HG02981 (cell line): ENCODE measurements at regions not wholly inside any gene's neighbourhood (a gene's known extent, or its start where the extent isn't known, plus 50 kb on each side); places are given as distances from the start of the nearest gene placed in this dataset.

Experiments used
- ATAC-seq: cut with Tn5 transposase; IDR thresholded peaks from one replicate; pipeline ENCODE4 v1.9.1; 2021; ENCODE audit warnings: mild to moderate bottlenecking, moderate library complexity; ENCODE audit not compliant: unreplicated experiment

DNA sequence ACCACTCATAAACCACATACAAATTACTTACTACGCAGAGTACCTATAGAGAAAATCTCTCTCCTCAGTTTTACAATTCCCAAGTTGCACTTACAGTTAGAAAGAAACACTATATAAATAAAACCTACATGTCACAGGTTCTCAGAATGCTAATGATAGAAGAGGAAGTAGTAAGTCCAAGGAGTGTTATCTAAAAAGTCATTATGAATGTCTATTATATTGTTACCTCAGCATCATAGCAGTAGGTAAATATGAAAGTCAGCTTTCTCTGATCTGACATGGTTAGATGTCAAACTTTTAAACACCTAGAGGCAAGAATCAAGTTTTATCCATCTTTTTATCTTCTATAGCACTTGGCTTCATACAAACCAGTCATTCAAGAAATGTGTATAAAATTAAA, 163.2 kb upstream of the FAM241A start:
- no peak for ATAC-seq

DNA sequence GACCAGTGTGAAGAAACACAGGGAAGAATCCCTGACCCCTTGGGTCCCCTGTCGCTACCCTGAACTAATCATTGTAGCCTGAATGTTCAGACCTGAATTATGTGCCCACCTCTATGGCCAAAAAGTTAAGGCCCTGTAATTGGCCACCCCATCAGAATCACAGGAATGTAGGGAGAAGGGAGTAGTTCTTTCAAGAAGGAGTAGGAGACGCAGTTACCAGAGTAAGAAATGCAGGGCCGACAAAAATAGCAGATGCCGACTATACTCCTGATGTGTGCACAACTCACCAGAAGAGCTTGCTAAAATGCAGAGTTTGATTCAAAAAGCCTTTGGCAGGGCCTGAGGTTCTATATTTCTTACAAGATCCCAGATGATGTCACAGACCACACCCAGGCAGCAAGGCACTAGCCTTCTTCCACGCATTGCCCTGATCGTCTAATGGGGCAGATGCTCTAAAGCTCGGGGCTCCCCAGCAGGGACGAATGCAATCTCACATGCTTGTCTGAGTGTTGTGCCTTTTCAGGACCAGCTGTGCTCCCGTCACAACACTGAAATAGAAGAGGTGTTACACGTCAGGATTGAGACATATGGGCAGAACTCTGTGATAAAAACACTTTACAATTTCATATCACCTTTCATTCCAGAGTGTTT, 161.0 kb upstream of the FAM241A start:
- no peak for ATAC-seq

DNA sequence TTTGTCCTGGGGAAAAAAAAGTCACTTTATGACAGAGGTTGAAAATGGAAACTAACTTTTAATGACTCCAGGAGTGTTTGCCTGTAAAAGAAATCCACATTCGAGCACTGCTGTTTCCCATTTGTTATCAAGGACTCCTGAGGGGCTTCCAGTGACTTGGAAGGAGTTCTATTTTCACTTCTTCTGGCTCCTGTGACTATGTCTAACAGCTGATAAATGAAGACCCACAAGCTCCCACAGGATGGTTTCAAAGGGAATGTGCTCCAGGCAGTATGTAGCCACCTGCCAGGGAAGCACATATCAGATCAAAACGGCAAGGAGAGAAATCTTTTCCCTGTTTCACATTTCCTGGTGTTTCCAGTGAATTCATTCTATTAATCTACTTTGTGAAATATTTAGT, 159.8 kb upstream of the FAM241A start:
- no peak for ATAC-seq

DNA sequence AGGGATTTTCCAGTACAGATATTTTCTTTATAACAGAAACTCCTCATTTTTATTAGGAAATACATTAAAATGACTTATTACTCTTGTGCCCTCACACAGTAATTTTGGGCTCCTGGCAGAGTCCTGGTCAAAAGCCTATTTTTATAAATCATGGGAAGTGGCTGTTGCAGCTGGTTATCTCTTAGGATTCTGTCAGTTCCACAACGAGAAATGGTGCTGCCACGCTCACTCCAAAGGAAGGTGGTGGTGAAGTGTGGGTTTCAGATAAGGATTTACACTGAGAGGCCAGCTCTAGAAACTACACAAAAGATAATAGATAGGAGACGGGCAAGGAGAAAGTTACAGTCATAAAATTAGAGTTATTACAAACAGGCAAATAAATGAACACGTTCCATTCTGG, 159.2 kb upstream of the FAM241A start:
- no peak for ATAC-seq

DNA sequence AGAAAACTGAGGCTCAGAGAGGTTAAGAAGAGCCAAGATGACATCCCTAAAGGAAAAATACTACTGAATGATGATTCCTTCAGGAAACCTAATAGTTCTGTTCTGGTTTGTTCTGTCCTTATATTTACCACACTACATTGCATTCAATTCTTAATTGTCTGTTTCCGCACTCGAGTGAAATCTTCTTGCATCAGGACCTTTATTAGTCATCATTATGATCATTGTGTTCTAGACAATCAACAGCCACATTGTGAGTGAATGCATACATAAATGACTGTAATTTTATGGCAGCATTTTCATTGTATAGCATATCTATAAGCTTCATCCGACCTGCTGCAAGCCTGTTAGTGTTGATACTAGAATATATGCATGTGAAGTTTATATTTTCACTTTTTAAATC, 156.7 kb upstream of the FAM241A start:
- no peak for ATAC-seq

DNA sequence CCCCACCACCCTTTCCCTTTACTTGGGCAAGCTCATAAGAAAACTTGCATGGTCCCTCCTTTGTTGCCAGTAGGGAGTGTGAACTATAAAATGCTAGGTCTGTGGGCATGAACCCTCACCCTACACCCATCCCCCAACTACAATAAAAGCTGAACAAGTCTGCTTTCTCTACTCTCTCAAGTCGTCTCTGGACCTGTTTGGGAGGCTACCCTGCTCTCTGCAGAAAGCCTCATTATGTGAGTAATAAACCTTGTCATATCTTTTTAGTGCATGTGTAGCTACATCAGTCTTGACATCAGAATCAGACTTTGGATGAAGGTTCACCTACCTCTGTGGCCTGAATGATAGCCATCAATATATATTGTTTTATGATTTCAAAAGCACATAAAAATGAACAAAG, 155.4 kb upstream of the FAM241A start:
- no peak for ATAC-seq

DNA sequence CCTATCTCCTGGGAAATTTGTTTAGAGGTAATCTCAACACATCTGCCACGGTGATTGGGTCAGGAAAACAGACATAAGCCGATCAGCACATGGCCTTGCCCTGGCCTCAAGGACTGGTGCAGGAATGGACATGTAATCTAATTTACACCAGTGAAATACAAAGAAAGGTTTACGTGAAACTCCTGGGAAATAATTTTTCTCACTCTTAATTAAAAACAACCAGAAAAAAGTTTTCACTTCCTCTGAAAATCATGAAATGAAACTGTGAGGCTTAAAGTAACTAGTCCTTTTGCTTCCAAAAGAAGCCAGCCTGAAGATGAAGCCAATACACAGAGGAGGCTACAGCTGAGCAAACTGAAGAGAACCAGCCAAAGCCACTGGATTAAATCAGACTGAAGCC, 154.1 kb upstream of the FAM241A start:
- ATAC-seq, result peak; percentile 91

DNA sequence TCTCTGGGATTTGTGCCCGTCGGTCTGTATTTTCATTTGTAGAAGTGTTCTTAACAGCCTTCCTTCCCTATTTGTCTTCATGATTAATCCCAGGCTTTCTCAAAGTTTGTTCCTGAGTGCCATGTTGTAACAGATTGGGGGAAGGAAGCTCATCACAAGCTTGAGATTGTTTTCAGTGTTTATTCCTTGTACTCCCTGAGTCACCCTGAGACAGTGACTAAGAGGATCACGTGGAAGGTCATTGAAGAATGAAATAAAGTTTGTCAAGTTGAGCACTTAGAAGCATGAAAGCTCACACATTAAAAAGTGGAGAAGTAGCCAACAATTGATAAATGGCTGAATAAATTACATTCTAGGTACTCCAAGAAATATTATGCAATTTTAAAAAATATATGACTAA, 153.5 kb upstream of the FAM241A start:
- ATAC-seq, result no peak

DNA sequence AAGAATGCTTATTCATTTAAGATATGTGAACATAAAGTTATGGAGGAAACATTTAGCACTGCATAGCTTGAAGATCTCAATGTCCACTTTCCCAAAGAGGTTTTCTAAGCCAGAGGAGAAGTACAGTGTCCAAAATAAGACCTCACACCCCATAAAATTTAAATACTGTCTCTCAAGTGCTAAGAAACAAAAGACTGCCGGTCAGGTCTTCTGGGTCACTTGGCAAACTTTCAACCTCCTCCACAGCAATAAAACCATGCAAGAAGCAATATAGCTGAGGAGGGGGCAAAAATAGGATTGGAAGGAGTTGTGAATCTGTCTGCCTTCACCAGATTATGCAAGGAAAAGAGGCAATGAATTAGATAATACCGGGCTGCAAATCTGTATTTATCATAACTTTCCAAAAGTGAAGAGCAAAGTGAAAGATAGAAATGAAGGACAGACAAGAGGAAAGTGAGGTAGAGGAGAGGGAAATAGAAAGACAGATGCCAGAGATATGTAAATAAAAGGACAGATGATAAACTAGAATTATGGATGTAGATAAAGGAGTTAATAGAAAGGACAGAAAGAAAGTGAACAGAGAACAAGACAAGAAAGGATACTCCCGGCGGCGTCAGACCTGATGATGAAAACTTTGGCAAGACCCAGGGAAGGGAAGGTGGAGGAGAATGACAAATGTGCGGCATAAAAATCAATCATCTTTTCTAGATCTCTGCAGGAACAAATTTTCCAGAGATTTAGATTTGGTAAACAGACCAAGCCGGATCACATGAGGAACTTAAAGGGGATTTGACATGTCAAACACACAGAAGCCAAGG, 152.7 kb upstream of the FAM241A start:
- no peak for ATAC-seq

DNA sequence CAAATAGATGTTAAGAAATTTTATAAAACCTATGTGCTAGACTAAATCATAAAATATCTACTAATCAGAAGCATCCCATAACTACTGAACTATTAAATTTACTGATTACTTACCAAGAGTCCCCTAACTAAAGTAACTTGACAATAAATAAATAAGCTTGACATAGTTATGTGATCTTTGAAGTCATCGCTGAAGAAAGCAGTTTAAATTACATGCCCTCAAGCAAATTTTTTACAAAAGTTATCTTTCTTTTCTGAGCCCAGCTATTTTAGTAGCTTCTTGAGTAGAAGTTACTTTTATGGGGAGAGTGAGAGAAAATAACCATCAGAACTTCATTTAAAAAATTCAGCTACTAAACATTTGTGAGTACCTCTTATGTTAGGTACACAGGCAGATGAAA, 150.9 kb upstream of the FAM241A start:
- no peak for ATAC-seq

DNA sequence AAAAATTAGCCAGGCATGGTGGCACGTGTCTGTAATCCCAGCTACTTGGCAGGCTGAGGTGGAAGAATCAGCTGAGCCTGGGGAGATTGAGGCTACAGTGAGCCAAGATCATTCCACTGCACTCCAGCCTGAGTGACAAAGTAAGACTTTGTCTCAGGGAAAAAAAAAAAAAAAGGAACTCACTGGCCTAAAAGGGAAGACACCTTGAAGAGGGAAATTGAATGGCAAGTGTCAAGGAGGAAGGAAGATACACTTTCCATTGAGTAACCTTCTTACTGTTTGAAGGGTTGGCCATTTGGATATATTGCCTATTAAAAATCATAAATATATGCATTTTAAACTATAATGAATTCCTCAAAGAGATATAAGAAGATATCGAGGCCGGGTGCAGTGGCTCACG, 147.5 kb upstream of the FAM241A start:
- no peak for ATAC-seq

DNA sequence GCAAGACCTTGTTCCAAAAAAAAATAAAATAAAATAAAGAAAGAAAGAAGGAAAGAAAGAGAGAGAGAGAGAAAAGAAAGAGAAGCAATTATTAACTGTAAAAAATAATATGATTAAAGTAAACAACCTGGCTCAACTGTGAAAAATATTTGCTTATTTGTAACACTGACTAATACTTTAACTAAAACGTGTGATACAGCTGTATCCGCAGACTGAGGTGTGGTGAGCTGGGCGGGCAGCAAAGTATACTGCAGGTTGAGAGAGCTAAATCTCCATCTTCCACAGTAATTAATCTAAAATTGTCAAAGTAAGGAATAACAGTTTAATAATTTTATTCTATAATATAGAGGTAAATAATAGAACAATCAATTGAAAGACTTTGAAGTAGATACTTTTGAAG, 145.5 kb upstream of the FAM241A start:
- no peak for ATAC-seq

DNA sequence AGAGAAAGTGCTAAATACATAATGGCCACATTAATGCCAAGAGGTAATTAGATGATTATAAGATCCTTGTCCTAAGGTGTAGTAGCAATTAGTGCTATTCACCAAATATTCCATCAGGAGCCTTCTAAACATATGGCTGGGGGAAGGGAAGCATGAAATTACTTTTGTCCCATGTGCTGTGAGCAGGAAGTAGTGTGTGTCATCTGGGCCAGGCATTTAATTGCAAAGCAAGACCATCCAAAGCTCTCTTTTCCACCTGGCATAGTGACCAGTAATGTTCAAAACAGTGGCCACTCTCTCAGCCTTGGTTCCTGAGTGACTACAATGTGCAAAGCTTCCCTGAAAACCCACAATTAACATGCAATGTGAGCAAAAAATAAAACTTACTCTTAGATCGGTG, 144.2 kb upstream of the FAM241A start:
- no peak for ATAC-seq

DNA sequence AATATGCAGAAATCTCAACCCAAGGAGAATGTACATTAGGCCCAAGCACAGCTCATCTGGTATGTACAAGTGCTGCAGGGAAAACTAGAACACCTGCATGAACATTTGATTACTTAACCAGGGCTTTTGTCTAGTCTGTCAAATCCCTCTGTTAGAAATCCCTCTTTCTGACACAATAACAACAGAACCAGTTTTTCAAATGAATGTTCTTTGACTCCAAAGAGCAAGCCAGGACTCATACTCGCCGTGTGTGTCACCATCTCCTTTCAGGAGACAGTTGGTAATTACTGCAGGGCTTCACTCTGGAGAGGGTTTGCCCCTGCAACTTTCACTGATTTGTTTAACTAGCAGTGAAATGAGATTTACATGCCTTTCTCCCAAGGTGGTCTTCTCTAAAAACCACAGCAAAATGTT, 143.0 kb upstream of the FAM241A start:
- no peak for ATAC-seq

DNA sequence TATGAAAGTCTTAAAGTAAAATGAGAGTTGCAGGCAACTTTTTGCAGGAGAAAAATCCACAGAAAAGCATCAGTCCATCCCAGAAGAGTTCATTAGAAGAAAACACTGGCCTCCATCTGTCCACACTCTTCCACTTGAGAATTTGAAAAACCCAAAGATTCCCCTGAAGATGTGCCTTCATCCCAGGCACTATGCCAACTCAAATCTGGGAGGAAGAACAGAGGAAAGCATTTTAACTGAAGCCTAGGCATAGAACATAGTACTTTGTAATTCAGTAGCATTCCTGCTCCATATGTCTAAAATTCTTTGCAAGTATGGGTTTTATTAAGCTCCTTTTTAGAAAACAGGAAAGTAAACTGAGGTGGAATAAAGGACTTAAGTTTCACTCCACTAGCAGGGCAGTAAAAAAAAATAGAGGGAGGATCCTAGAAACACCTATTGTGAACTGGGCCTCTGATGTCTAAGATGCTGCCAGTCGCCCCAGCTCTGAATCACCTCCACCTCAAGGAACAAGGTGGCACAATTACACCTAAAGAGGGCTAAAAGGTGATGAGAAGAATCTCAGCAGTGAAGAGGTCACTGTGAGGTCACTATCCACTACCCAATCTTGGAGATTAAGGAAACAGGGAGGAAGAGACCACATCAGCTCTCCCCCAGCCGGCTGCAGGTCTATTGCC, 141.9 kb upstream of the FAM241A start:
- no peak for ATAC-seq

DNA sequence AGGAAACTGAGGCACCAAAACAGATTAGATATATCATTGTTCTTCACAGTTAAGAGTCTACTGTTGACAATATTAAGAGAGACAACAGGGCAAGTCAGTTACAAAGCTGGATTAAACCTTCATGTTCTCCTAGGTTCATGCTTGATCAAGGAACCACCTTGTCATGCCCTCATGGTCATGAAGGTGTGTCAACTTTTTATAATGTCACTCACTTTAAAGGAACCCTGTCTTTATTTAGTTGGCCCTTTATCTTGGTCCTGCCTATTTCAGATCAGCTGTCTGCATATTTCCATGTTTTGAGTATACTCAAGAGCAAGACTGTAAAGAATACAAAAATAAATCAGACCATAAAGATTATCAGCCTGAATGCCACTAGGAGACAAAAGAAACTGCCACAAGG, 140.2 kb upstream of the FAM241A start:
- no peak for ATAC-seq

DNA sequence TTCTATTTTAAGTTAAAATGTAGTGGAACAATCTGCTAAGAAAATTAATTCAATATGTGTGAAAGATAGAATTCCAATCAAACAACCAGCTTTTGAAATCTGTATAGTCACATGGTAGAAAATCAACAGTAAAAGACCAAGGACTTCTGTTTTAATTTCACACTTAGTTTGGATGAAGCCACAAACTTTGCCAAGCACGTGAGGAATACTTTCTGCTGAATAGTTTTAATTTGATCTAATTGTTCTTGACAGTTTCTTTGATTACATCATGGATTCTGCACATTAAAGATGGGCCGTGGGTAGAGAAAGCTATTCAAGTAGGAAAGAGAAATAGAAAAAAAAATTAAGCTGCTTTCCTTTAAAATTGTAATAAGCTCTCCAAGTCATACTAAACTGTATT, 137.9 kb upstream of the FAM241A start:
- no peak for ATAC-seq

DNA sequence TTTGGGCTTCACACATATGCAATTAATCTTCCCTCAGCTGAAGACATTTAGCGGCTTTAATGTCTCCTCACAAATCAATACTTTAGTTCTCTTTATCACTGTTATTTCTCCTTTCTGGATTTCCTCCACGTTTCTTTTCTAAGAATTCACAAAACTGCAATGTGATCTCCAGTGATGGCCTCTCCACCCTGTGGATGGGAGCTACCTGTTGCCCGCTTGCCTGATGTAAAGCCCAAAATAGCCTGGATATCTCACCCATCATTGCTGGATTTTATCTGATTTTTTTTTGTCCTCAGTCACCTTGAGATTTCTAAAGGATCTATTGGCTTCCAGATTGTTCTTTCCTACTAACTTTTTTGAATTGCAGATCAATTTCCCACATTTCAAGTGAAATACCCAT, 129.3 kb upstream of the FAM241A start:
- no peak for ATAC-seq

DNA sequence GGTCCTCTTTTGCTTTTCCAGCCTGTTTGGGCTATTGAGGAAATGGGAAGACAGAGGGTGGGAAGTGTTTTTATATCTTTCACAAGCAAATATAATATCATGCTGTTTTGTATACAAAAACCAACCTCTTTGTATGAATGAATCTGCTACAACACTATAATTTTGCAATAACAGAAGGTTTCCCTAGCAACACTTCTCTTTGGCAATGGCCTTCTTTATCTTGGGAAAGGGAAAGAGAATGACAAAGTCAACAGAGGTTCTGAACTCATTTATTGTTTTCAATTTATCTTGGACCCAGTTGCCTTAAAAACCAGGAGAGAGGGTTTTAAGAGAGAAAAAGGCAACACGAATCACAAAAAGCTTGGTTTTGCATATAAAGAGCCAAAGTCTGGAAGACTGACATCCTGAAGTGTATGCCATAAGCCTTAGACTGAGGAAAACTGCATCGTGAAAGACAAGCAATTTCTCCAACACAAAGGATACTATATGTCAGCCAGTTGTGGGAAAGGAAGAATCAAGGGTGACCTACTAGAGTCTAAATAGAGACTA, 121.8 kb upstream of the FAM241A start:
- ATAC-seq, result no peak

DNA sequence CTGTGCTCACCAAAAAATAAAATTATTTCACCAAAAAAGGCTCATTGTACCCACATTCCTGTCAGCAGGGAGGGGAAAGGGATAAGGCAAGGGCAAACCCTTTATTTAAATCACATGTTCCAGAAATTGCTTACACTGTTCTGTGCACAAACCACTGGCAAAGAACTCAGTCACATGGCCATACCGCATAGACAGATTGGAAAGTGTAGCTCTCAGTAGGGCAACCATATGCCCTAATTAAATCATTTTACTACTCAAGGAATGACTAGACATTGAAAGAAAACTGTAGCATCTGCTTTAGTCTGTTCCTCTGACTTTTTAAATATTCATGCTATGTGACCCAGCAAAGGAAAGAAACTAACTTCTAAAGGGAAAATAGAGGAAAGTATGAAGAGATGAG, 119.2 kb upstream of the FAM241A start:
- ATAC-seq, result no peak

DNA sequence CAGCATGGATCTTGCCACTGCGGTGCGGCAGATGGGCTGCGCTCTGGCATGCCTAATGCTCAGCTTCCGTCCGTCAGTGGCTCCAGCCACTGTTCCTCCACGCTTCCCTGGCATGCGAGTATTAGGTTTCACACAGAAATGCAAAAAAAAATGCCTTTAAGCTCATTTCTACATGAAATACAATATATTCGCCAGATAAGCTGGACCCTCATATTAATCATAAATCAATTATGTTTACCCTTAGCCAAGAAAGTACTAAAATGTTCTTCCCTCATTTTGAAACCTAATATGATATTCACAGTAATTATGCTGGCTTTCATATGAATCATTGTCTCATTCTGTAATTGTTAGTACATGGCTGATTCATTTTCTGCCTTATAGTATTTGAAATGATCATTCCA, 115.5 kb upstream of the FAM241A start:
- no peak for ATAC-seq
